ENCODE measurements at regions not wholly inside any gene's neighbourhood (a gene's known extent, or its start where the extent isn't known, plus 50 kb on each side); places are given as distances from the start of the nearest gene placed in this dataset.

DNA sequence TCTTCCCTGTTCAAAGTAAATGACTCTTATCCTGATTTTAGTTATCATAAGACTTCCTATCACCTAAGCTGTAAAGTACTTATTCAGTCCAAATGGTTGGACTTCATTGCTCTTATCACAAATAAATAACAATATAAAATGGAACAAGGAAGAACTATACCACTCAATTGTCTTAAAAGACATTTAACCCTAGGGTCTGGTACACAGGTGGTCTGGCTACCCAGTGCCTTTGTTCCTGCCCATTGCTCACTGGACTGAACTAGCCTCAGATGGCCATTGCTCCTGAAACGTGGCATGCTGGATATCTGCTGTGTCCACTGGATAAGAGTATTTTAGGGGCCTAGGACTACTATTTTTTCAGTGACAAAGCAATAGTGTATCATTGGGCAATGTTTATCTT, 574.3 kb upstream of the CA10 start (continued):
- TF ChIP-seq, protein P1, sequence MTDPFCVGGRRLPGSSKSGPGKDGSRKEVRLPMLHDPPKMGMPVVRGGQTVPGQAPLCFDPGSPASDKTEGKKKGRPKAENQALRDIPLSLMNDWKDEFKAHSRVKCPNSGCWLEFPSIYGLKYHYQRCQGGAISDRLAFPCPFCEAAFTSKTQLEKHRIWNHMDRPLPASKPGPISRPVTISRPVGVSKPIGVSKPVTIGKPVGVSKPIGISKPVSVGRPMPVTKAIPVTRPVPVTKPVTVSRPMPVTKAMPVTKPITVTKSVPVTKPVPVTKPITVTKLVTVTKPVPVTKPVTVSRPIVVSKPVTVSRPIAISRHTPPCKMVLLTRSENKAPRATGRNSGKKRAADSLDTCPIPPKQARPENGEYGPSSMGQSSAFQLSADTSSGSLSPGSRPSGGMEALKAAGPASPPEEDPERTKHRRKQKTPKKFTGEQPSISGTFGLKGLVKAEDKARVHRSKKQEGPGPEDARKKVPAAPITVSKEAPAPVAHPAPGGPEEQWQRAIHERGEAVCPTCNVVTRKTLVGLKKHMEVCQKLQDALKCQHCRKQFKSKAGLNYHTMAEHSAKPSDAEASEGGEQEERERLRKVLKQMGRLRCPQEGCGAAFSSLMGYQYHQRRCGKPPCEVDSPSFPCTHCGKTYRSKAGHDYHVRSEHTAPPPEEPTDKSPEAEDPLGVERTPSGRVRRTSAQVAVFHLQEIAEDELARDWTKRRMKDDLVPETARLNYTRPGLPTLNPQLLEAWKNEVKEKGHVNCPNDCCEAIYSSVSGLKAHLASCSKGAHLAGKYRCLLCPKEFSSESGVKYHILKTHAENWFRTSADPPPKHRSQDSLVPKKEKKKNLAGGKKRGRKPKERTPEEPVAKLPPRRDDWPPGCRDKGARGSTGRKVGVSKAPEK (CRISPR knock-in tag; IDR thresholded peaks at IDR 0.05; ENCODE audit: borderline replicate concordance): no peak
- TF ChIP-seq ZNF788 (CRISPR knock-in tag; IDR thresholded peaks at IDR 0.05; ENCODE audit: borderline replicate concordance) (no peak), ZNF850 (CRISPR knock-in tag; conservative IDR thresholded peaks at IDR 0.05) (no peak), RAD21 (CRISPR knock-in tag; IDR thresholded peaks at IDR 0.05) (no peak), FOXJ3 (CRISPR knock-in tag; IDR thresholded peaks at IDR 0.05; ENCODE audit: borderline replicate concordance) (no peak)

DNA sequence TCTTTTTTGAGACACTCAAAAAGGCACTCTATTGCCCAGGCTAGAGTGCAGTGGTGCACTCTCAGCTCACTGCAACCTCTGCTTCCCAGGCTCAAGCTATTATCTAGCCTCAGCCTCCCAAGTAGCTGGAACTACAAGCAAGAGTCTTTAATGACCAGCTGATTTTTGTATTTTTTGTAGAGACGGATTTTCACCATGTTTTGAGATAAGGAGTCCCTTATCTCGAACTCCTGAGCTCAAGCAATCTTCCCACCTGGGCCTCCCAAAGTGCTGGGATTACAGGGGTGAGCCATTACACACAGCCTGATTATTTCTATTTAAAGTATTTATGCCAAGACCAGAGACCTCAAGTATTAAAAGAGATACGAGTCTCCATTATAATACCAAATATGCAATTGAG, 566.1 kb upstream of the CA10 start:
- Histone ChIP-seq H3K27ac (ENCODE audit: extremely low read length, insufficient read depth, low read length) (no peak overlapping the region), H3K27me3 (ENCODE audit: control insufficient read depth in 1 of 2, insufficient read depth in 2 of 2, low read length in 2 of 2) (no peaks in the 10 kb centered on the region), H3K79me2 (ENCODE audit: insufficient read depth, low read length) (no peaks in the 10 kb centered on the region), H3K9ac (ENCODE audit: insufficient read depth, low read depth, low read length) (no peak overlapping the region), H3K36me3 (replicated peaks in 1 of 2; ENCODE audit: control insufficient read depth in 1 of 2, insufficient read depth in 2 of 2, low read length in 2 of 2) (no peaks in the 10 kb centered on the region), H2AFZ (ENCODE audit: low read length) (no peak overlapping the region), H3K4me2 (ENCODE audit: low read depth, low read length) (no peak overlapping the region), H3K9me3 (ENCODE audit: low read length) (peaks cover 82% of the 10 kb centered on the region), H4K20me1 (ENCODE audit: insufficient read depth, low read length) (no peaks in the 10 kb centered on the region), H3K4me1 (ENCODE audit: insufficient read depth, low read length) (no peaks in the 10 kb centered on the region), H3K4me3 (replicated peaks in 1 of 3; ENCODE audit: insufficient read depth in 1 of 3, low read depth in 2 of 3, low read length in 3 of 3) (no peak overlapping the region)
- POLR2A ChIA-PET: no interaction called here
- ATAC-seq (no peak), DNase-seq (ENCODE audit: low spot score) (no peak), FAIRE-seq (no peak)
- WGBS (ENCODE audit: low lambda C conversion rate): 1% methylated on average over 3 of the region's 3 CpGs
- no TSS peak for BruUV-seq (replicated peaks)
- in situ Hi-C loops (cut with HindIII; ENCODE audit: extremely low pct_ligation_motif_present, low pct_unique_long_range_greater_than_20kb) (no loop called here), intact Hi-C loops (cut with micrococcal nuclease; ENCODE audit: unreplicated experiment) (no loop called here)
- CTCF ChIA-PET (ENCODE audit: low intra/inter-chr PET ratio, low total read pairs): no interaction called here
- TF ChIP-seq, protein P2, sequence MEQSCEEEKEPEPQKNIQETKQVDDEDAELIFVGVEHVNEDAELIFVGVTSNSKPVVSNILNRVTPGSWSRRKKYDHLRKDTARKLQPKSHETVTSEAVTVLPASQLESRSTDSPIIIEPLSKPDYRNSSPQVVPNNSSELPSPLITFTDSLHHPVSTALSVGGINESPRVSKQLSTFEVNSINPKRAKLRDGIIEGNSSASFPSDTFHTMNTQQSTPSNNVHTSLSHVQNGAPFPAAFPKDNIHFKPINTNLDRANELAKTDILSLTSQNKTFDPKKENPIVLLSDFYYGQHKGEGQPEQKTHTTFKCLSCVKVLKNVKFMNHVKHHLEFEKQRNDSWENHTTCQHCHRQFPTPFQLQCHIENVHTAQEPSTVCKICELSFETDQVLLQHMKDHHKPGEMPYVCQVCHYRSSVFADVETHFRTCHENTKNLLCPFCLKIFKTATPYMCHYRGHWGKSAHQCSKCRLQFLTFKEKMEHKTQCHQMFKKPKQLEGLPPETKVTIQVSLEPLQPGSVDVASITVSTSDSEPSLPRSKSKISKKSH (CRISPR knock-in tag; IDR thresholded peaks at IDR 0.05; ENCODE audit: borderline replicate concordance): no peak
- no peak for TF ChIP-seq ZNF225 (CRISPR knock-in tag; IDR thresholded peaks at IDR 0.05)
- no peak for TF ChIP-seq CHCHD3 (CRISPR knock-in tag; IDR thresholded peaks at IDR 0.05)
- TF ChIP-seq SUZ12 (IDR thresholded peaks at IDR 0.05; ENCODE audit: low read depth, low read length): no peak
- TF ChIP-seq HOXA5 (CRISPR knock-in tag; IDR thresholded peaks at IDR 0.05): no peak
- TF ChIP-seq, protein P3, sequence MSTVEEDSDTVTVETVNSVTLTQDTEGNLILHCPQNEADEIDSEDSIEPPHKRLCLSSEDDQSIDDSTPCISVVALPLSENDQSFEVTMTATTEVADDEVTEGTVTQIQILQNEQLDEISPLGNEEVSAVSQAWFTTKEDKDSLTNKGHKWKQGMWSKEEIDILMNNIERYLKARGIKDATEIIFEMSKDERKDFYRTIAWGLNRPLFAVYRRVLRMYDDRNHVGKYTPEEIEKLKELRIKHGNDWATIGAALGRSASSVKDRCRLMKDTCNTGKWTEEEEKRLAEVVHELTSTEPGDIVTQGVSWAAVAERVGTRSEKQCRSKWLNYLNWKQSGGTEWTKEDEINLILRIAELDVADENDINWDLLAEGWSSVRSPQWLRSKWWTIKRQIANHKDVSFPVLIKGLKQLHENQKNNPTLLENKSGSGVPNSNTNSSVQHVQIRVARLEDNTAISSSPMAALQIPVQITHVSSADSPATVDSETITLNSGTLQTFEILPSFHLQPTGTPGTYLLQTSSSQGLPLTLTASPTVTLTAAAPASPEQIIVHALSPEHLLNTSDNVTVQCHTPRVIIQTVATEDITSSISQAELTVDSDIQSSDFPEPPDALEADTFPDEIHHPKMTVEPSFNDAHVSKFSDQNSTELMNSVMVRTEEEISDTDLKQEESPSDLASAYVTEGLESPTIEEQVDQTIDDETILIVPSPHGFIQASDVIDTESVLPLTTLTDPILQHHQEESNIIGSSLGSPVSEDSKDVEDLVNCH (CRISPR knock-in tag; IDR thresholded peaks at IDR 0.05): no peak

Data from HepG2 (cell line).